ENCODE measurements at regions not wholly inside any gene's neighbourhood (a gene's known extent, or its start where the extent isn't known, plus 50 kb on each side); places are given as distances from the start of the nearest gene placed in this dataset.

GRCh38 chr4:129900430-129900953 is 804.5 kb downstream of the C4orf33 start:
- DNase-seq (ENCODE audit: low read depth), result no peak
- H3K4me3 ChIP-seq (ENCODE audit: low read depth, low read length), result no peak overlapping the region
- TF ChIP-seq CTCF (conservative IDR thresholded peaks at IDR 0.05; ENCODE audit: low read depth, low read length), result no peak

DNA sequence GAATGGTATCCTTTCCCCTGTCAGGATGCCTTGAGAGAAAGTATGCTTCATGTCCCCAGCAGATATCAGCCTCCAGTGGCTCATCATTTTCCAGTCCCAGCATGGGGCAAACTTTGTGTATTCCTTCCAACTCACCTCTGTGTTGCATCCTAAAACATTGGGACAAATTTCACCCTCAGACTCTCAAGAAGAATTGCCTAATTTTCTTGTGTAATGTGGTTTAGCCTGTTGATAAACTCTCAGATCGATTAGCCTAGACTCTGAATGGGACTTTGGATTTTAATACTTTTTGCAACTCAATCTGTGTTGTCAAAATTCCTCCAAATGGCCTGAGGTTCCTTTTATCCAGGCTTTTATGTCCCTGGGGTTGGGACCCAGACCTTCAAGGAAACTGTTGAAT is 805.3 kb downstream of the C4orf33 start:
- no peak for DNase-seq (ENCODE audit: low read depth)
- TF ChIP-seq CTCF (conservative IDR thresholded peaks at IDR 0.05; ENCODE audit: low read depth, low read length), result no peak
- no peak overlapping the region for H3K4me3 ChIP-seq (ENCODE audit: low read depth, low read length)

GRCh38 chr4:129903861-129904260 is 807.9 kb downstream of the C4orf33 start:
- DNase-seq (ENCODE audit: low read depth), result no peak
- TF ChIP-seq CTCF (conservative IDR thresholded peaks at IDR 0.05; ENCODE audit: low read depth, low read length), result no peak
- H3K4me3 ChIP-seq (ENCODE audit: low read depth, low read length), result no peak overlapping the region

GRCh38 chr4:129905256-129905655 is 809.3 kb downstream of the C4orf33 start:
- no peak for TF ChIP-seq CTCF (conservative IDR thresholded peaks at IDR 0.05; ENCODE audit: low read depth, low read length)
- no peak for DNase-seq (ENCODE audit: low read depth)
- H3K4me3 ChIP-seq (ENCODE audit: low read depth, low read length), result no peak overlapping the region

DNA sequence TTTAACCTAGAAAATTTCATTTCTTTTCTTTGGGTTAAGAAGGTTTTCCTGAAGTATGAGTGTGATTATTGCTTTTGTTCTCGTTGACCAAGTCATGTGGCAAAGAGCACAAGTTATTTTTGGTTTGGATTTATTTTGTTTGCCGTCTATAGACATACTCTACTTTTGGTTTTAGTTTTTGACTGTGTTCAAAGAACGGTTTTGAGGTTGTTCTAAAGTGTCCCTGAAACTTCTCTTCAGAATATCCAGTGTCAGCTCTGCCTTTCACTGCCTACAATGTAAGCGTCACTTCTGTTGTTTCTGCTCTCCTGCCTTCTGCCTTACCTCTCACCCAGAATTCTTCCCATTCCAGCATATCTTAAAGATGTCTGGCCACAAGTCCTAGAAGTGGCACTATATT is 812.2 kb downstream of the C4orf33 start:
- TF ChIP-seq CTCF (conservative IDR thresholded peaks at IDR 0.05; ENCODE audit: low read depth, low read length), result no peak
- DNase-seq (ENCODE audit: low read depth), result no peak
- H3K4me3 ChIP-seq (ENCODE audit: low read depth, low read length), result no peak overlapping the region

- DNase-seq (ENCODE audit: low read depth), result no peak
These were observed 821.0 kb downstream of the C4orf33 start for GRCh38 chr4:129916991-129917390.

More at GRCh38 chr4:129916991-129917390, 821.0 kb downstream of the C4orf33 start:
- no peak overlapping the region for H3K4me3 ChIP-seq (ENCODE audit: low read depth, low read length)
- TF ChIP-seq CTCF (conservative IDR thresholded peaks at IDR 0.05; ENCODE audit: low read depth, low read length), result no peak

Data from choroid plexus epithelial cell (primary cell).